Uterus (tissue), 3 donors: ENCODE measurements at regions not wholly inside any gene's neighbourhood (a gene's known extent, or its start where the extent isn't known, plus 50 kb on each side); places are given as distances from the start of the nearest gene placed in this dataset.
"Not testable (repeated sequence)": the region's sequence is repeated elsewhere in the genome, so short reads cannot be mapped to it uniquely, and the experiment has no call there.

Experiments
- DNase-seq, 2 donors: peaks; one replicate each; pipeline ENCODE4 v3.0.0-alpha.2; 2019 to 2020
- H3K27ac ChIP-seq, 2 donors: fragments of 200-600 bp; sonication (generic); 1 replicate in 1 of 2; 2 replicates in 1 of 2; pipeline ENCODE4 v1.5.1; 2016 to 2018
- H3K27me3 ChIP-seq, 2 donors: fragments of 200-600 bp; sonication (generic); one replicate each; pipeline ENCODE4 v1.5.1; 2018 to 2019; ENCODE audit warnings: control low read depth in 1 of 2
- H3K36me3 ChIP-seq, 2 donors: fragments of 200-600 bp; sonication (generic); one replicate each; pipeline ENCODE4 v1.5.1; 2019; ENCODE audit warnings: control low read depth in 1 of 2
- H3K4me1 ChIP-seq, 2 donors: fragments of 200-600 bp; sonication (generic); one replicate each; pipeline ENCODE4 v1.5.1; 2018 to 2019; ENCODE audit warnings: control low read depth in 1 of 2
- H3K4me3 ChIP-seq, 2 donors: fragments of 200-600 bp; sonication (generic); 1 replicate in 1 of 2; 2 replicates in 1 of 2; pipeline ENCODE4 v1.5.1; 2018 to 2019; ENCODE audit warnings: mild to moderate bottlenecking in 1 of 2
- H3K9me3 ChIP-seq, 2 donors: fragments of 200-600 bp; sonication (generic); one replicate each; pipeline ENCODE4 v1.5.1; 2019; ENCODE audit warnings: control low read depth in 1 of 2
- POLR2A ChIP-seq, 2 donors: fragments of 450-650 bp; IDR thresholded peaks; one replicate each; pipeline ENCODE4 v1.6.1; 2016; ENCODE audit warnings: antibody characterized with exemption in 2 of 2, mild to moderate bottlenecking in 1 of 2, moderate library complexity in 1 of 2
- intact Hi-C: fragments of 100-400 bp; cut with DNase I; formaldehyde crosslinking; loops from one replicate; pipeline ENCODE4 v1.15.1; 2023; ENCODE audit warnings: low total_unique reads
- TF ChIP-seq, protein P1 (sequence below), 4 experiments: fragments of 200-600 bp in 2 of 4; fragments of 450-650 bp in 2 of 4; sonication (generic) in 2 of 4; IDR thresholded peaks; one replicate each; pipeline ENCODE4 v1.5.1; 2016 to 2019; ENCODE audit warnings: antibody characterized with exemption in 4 of 4, mild to moderate bottlenecking in 2 of 4, moderate library complexity in 1 of 4
- donor health status: DM: yes; HTN: yes; CAD: no.

DNA sequence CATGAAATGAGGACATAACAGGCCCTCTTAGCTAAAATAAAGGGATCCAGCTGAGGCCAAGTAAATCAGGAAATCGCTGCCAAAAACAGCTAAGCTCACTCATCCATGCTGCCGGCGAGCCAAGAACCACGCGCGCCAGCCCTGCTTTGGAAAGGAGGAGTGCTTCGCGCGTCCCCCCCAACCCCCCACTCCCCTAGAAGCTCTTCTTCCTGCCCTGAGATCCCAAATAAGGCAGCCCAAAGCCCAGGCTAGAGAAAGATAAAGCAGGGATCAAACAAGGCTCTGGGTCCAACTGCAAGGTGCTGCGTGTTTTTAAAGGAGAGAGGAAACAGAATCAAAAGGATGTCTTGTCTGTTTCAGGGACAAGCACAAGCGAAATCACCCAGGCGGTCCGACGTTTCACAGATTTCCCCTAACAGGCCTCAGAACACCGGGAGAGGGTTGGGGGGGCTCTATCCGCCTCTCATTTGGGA is 168.3 kb upstream of the AUTS2 start:
- no peaks in the 10 kb centered on the region for H3K9me3 ChIP-seq
- intact Hi-C loops: no loop called here
- TF ChIP-seq, protein P1, sequence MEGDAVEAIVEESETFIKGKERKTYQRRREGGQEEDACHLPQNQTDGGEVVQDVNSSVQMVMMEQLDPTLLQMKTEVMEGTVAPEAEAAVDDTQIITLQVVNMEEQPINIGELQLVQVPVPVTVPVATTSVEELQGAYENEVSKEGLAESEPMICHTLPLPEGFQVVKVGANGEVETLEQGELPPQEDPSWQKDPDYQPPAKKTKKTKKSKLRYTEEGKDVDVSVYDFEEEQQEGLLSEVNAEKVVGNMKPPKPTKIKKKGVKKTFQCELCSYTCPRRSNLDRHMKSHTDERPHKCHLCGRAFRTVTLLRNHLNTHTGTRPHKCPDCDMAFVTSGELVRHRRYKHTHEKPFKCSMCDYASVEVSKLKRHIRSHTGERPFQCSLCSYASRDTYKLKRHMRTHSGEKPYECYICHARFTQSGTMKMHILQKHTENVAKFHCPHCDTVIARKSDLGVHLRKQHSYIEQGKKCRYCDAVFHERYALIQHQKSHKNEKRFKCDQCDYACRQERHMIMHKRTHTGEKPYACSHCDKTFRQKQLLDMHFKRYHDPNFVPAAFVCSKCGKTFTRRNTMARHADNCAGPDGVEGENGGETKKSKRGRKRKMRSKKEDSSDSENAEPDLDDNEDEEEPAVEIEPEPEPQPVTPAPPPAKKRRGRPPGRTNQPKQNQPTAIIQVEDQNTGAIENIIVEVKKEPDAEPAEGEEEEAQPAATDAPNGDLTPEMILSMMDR (IDR thresholded peaks at IDR 0.05): no peak
- TF ChIP-seq POLR2A (IDR thresholded peaks at IDR 0.05): no peak
- no peaks in the 10 kb centered on the region for H3K36me3 ChIP-seq
- peaks cover 0 to 13% of the 10 kb centered on the region in 2 donors for H3K4me1 ChIP-seq
- peak overlapping the region in 1 of 2 donors; percentile 16 for H3K4me3 ChIP-seq
- no peaks in the 10 kb centered on the region for H3K27me3 ChIP-seq
- peak overlapping the region; percentile 22 to 53 for H3K27ac ChIP-seq
- DNase-seq: peak; percentile 60 to 75

DNA sequence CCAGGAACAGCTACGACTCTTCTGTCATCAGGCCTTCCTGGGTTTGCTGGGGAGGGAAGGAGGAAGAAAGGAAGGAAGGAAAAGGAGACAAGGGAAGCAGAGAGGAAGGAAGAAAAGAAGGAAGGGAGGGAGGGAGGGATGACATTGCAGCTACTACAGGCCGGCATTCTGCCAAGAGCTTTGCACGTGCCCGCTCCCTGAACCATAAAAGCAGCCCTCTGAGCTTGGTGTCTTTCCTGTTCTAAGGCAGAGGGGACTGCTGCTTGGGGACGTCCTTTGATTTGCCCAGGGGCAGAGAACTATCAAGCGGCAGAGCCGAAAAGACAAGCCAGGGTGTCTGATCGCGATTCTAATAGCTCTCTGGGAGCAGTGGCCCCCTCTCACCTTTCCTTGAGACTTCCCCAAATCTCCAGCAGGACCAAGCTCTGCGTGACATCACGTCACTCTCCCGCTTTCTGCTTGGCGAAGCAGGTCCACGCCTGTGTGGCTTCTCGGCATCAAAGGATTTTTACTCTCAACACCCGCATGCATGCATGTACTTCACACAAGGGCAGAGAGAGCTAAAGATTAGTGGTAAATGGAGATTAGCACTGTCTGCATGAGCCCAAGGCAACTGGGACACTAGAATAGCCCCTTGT is 167.8 kb upstream of the AUTS2 start:
- peak; percentile 32 to 35 for DNase-seq
- TF ChIP-seq, protein P1 (IDR thresholded peaks at IDR 0.05): no peak
- no peak for TF ChIP-seq POLR2A (IDR thresholded peaks at IDR 0.05)
- H3K4me1 ChIP-seq: peaks cover 0 to 13% of the 10 kb centered on the region in 2 donors
- peak overlapping the region in 1 of 2 donors; percentile 16 for H3K4me3 ChIP-seq
- no peaks in the 10 kb centered on the region for H3K27me3 ChIP-seq
- peak overlapping the region; percentile 22 to 53 for H3K27ac ChIP-seq
- no peaks in the 10 kb centered on the region for H3K9me3 ChIP-seq
- intact Hi-C loops: no loop called here
- H3K36me3 ChIP-seq: no peaks in the 10 kb centered on the region

DNA sequence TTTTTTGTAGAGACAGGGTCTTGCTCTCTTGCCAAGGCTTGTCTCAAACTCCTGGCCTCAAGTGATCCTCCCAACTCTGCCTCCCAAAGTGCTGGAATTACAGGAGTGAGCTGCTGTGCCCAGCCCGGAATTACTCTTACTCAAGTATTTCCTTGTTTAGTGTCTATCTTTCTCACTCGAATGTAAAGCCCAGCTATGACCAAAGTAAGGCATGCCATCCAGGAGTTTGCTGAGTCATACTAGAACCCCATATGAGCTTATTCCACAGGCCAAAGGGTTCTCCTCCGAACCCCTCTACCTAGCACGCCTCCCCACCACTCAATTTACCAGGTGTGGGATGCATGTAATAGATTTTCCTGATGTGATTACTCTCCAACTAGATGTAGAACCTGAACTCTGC is 166.6 kb upstream of the AUTS2 start:
- Histone ChIP-seq H3K36me3 (no peaks in the 10 kb centered on the region), H3K4me3 (no peak overlapping the region), H3K4me1 (peaks cover 0 to 13% of the 10 kb centered on the region in 2 donors), H3K27ac (no peak overlapping the region), H3K9me3 (no peaks in the 10 kb centered on the region), H3K27me3 (no peaks in the 10 kb centered on the region)
- TF ChIP-seq, protein P1 (IDR thresholded peaks at IDR 0.05): no peak
- TF ChIP-seq POLR2A (IDR thresholded peaks at IDR 0.05): no peak
- intact Hi-C loops: no loop called here
- DNase-seq: no peak

DNA sequence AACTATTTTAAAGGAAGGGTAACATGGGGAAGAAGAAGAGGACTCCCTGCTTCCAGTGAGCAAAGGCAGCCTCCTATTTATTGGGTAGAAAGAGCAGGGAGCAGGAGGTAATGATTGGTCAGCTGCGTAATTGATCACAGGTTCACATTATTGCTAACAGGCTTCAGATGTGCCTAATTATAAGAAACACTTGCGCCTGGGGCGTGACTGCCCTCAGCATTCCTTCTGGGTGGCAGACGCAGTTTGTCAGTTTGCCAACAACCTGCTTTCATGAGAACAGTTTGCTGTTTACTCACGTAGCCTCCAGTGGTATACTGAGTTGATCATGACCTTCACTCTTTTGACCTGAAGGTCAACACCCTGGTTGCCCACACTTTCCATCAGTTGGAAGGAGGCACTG is 166.0 kb upstream of the AUTS2 start:
- H3K4me3 ChIP-seq, H3K27me3 ChIP-seq, H3K9me3 ChIP-seq, H3K27ac ChIP-seq, intact Hi-C loops, DNase-seq, H3K36me3 ChIP-seq: not testable (repeated sequence)
- peaks cover 0 to 13% of the 10 kb centered on the region in 2 donors for H3K4me1 ChIP-seq

DNA sequence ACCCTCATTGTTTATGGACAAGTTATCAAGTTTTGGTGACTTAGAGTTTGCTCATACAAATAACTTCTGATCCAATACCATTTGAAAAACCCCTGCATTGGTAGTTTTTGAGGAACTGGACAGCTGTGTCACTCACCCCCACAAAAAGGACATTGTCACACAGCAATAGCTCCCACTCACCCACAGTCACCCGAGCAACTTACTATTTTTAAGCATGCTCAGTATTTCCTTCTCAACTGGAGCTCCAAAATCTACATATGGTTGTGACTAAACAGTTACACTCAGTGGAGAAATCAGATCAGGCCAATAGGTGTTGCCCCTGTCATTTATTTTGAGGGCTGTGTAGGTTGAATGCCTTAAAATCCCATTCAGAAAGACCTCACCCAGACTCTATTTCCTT is 165.2 kb upstream of the AUTS2 start:
- TF ChIP-seq POLR2A (IDR thresholded peaks at IDR 0.05): no peak
- TF ChIP-seq, protein P1 (IDR thresholded peaks at IDR 0.05): no peak
- no peak for DNase-seq
- Histone ChIP-seq H3K27me3 (no peaks in the 10 kb centered on the region), H3K4me3 (no peak overlapping the region), H3K36me3 (no peaks in the 10 kb centered on the region), H3K9me3 (no peaks in the 10 kb centered on the region), H3K4me1 (peaks cover 0 to 13% of the 10 kb centered on the region in 2 donors), H3K27ac (no peak overlapping the region)
- intact Hi-C loops: no loop called here
